Immature natural killer cell (primary cell): ENCODE measurements at regions not wholly inside any gene's neighbourhood (a gene's known extent, or its start where the extent isn't known, plus 50 kb on each side); places are given as distances from the start of the nearest gene placed in this dataset.
A peak's percentile ranks its signal among the peaks of the same experiment; 100 is the strongest.

ENCODE experiments used
- DNase-seq, 3 donors: peaks; one replicate each; pipeline ENCODE4 v3.0.0; 2022; ENCODE audit warnings: mixed read lengths in 1 of 3
- H3K27ac Mint-ChIP-seq, 6 donors: one replicate each; pipeline ENCODE4 v1.8.0; 2020; ENCODE audit warnings: mixed read lengths in 6 of 6, mild to moderate bottlenecking in 5 of 6, inconsistent platforms in 4 of 6, moderate library complexity in 3 of 6
- H3K27me3 Mint-ChIP-seq, 3 donors: one replicate each; pipeline ENCODE4 v1.8.0; 2020 to 2021; ENCODE audit warnings: low read depth in 3 of 3, mild to moderate bottlenecking in 3 of 3, mixed read lengths in 3 of 3, moderate library complexity in 3 of 3, inconsistent platforms in 1 of 3
- H3K36me3 Mint-ChIP-seq, 3 donors: one replicate each; pipeline ENCODE4 v1.8.0; 2020; ENCODE audit warnings: mixed read lengths in 3 of 3, inconsistent platforms in 2 of 3, mild to moderate bottlenecking in 2 of 3
- H3K4me1 Mint-ChIP-seq, 2 donors: one replicate each; pipeline ENCODE4 v1.8.0; 2020; ENCODE audit warnings: inconsistent platforms in 2 of 2, mild to moderate bottlenecking in 2 of 2, mixed read lengths in 2 of 2, moderate library complexity in 1 of 2
- H3K4me3 Mint-ChIP-seq, 5 donors: one replicate each; pipeline ENCODE4 v1.8.0; 2020; ENCODE audit warnings: mild to moderate bottlenecking in 5 of 5, mixed read lengths in 5 of 5, inconsistent platforms in 3 of 5, moderate library complexity in 3 of 5
- H3K9me3 Mint-ChIP-seq, 6 donors: one replicate each; pipeline ENCODE4 v1.8.0; 2020; ENCODE audit warnings: mild to moderate bottlenecking in 6 of 6, mixed read lengths in 6 of 6, inconsistent platforms in 4 of 6, moderate library complexity in 3 of 6

DNA sequence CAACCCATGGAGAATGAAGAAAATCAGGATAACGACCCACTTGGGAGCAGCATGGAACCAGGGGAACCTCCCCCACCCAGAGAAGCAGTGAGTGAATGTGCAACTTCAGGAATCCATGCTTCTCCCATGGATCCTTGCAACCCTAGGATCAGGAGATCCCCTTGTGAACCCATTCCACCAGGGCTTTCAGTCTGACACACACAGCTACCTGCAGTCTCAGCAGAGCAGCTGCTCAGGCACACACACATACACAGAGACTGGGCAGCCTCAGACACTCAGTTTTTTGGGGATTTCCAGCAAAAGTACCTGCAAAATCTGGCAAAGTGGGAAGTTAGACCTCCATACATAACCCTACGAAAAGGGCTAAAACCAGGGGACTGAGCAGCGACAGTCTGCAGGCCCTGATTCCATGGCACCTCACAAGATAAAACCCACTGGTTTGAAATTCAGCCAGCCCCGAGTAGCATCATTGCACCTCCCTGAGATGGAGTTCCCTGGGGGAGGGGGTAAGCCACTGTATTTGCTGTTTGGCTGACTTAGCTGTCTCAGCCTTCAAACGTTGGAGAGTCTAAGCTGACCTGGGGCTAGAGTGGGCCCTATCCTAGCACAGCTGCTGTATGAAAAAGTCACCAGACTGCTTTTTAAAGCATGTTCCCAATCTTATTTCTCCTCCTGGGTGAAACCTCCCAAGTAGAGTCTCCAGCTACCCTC, 737.5 kb upstream of the NDST4 start:
- H3K36me3 Mint-ChIP-seq: no peaks in the 10 kb centered on the region
- peaks cover 1 to 12% (median 4%) of the 10 kb centered on the region in 6 donors for H3K9me3 Mint-ChIP-seq
- H3K27ac Mint-ChIP-seq: no peak overlapping the region
- no peak for DNase-seq
- H3K4me3 Mint-ChIP-seq: no peak overlapping the region
- no peaks in the 10 kb centered on the region for H3K4me1 Mint-ChIP-seq
- no peaks in the 10 kb centered on the region for H3K27me3 Mint-ChIP-seq

- Mint-ChIP-seq H3K27ac (no peak overlapping the region), H3K4me1 (no peaks in the 10 kb centered on the region), H3K4me3 (no peak overlapping the region), H3K27me3 (no peaks in the 10 kb centered on the region), H3K36me3 (no peaks in the 10 kb centered on the region), H3K9me3 (peaks cover 0 to 9% (median 4%) of the 10 kb centered on the region in 6 donors)
- DNase-seq: no peak
These were observed 730.8 kb upstream of the NDST4 start for GRCh38 chr4:115844180-115844579.

DNA sequence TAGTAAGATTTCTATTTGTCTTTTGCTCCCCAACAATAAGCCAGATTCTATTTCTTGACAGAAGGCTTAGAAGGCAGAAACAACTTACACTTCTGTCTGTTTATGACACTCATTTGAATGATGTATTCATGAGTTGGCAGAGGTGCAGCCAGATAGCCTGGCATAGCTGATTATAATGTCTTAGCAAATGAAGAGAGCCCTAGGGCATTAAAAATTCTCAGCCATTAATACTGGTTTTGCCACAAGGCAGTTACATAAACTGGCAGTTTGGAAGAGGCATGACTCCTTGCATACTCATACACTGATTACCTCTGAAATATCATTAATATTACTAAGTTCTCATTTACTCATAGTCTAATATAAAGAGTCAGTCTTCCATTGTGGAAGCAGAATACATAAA, 728.5 kb upstream of the NDST4 start:
- H3K4me3 Mint-ChIP-seq: no peak overlapping the region
- no peaks in the 10 kb centered on the region for H3K4me1 Mint-ChIP-seq
- H3K27ac Mint-ChIP-seq: no peak overlapping the region
- H3K27me3 Mint-ChIP-seq: no peaks in the 10 kb centered on the region
- H3K9me3 Mint-ChIP-seq: peaks cover 7 to 24% (median 18%) of the 10 kb centered on the region in 6 donors
- DNase-seq: no peak
- no peaks in the 10 kb centered on the region for H3K36me3 Mint-ChIP-seq

DNA sequence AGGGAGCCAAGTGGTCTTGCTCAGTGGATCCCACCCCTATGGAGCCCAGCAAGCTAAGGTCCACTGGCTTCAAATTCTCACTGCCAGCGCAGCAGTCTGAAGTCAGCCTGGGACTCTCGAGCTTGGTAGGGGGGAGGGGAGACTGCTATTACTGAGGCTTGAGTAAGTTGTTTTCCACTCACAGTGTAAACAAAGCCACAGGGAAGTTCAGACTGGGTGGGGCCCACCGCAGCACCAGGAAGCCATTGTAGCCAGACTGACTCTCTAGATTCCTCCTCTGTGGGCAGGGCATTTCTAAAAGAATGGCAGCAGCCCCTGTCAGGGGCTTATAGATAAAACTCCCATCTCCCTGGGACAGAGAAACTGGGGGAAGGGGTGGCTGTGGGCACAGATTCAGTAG, 721.0 kb upstream of the NDST4 start:
- no peak for DNase-seq
- H3K4me3 Mint-ChIP-seq: no peak overlapping the region
- no peaks in the 10 kb centered on the region for H3K4me1 Mint-ChIP-seq
- no peaks in the 10 kb centered on the region for H3K36me3 Mint-ChIP-seq
- H3K27ac Mint-ChIP-seq: no peak overlapping the region
- H3K27me3 Mint-ChIP-seq: no peaks in the 10 kb centered on the region
- H3K9me3 Mint-ChIP-seq: peaks cover 22 to 46% (median 35%) of the 10 kb centered on the region in 6 donors

GRCh38 chr4:115824630-115825029, 711.2 kb upstream of the NDST4 start:
- DNase-seq: no peak
- Mint-ChIP-seq H3K4me1 (no peaks in the 10 kb centered on the region), H3K4me3 (no peak overlapping the region), H3K36me3 (no peaks in the 10 kb centered on the region), H3K27ac (no peak overlapping the region), H3K9me3 (peaks cover 2 to 30% (median 9%) of the 10 kb centered on the region in 6 donors), H3K27me3 (no peaks in the 10 kb centered on the region)

DNA sequence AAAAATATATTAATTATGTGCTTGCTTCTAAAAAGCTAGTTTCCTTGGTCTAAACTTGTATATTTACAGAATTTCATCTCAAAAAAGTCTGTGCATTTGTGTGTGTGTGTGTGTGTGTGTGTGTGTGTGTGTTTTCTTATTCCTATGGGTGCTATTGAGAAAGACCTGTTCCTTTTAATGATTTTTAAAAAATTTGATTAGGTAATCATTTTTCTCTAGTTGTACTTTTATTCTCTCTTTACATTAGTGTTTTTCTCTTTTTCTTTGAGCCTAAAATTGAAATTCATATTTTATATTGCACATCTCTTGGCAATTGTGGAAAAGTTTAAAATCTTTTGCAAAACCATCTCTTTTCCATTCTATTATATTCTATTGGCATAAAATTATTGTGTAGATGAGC, 690.4 kb upstream of the NDST4 start:
- no peaks in the 10 kb centered on the region for H3K36me3 Mint-ChIP-seq
- no peak overlapping the region for H3K4me3 Mint-ChIP-seq
- peaks cover 0 to 1% (median 0%) of the 10 kb centered on the region in 3 donors for H3K27me3 Mint-ChIP-seq
- no peaks in the 10 kb centered on the region for H3K4me1 Mint-ChIP-seq
- H3K27ac Mint-ChIP-seq: no peak overlapping the region
- H3K9me3 Mint-ChIP-seq: peaks cover 9 to 46% (median 18%) of the 10 kb centered on the region in 6 donors
- no peak for DNase-seq

GRCh38 chr4:115790812-115791211, 677.4 kb upstream of the NDST4 start:
- Mint-ChIP-seq H3K9me3 (peaks cover 1 to 19% (median 10%) of the 10 kb centered on the region in 6 donors), H3K27me3 (no peaks in the 10 kb centered on the region), H3K36me3 (no peaks in the 10 kb centered on the region), H3K4me3 (no peak overlapping the region), H3K27ac (no peak overlapping the region), H3K4me1 (no peaks in the 10 kb centered on the region)
- DNase-seq: no peak

GRCh38 chr4:115781528-115782146, 668.2 kb upstream of the NDST4 start:
- no peak overlapping the region for H3K27ac Mint-ChIP-seq
- DNase-seq: no peak
- peaks cover 3 to 23% (median 8%) of the 10 kb centered on the region in 6 donors for H3K9me3 Mint-ChIP-seq
- no peaks in the 10 kb centered on the region for H3K36me3 Mint-ChIP-seq
- H3K4me3 Mint-ChIP-seq: peak overlapping the region in 1 of 5 donors; percentile 36
- H3K4me1 Mint-ChIP-seq: no peaks in the 10 kb centered on the region
- H3K27me3 Mint-ChIP-seq: no peaks in the 10 kb centered on the region

- DNase-seq: no peak
- peaks cover 3 to 23% (median 7%) of the 10 kb centered on the region in 6 donors for H3K9me3 Mint-ChIP-seq
- H3K4me1 Mint-ChIP-seq: no peaks in the 10 kb centered on the region
- no peak overlapping the region for H3K27ac Mint-ChIP-seq
- H3K36me3 Mint-ChIP-seq: no peaks in the 10 kb centered on the region
- no peak overlapping the region for H3K4me3 Mint-ChIP-seq
- H3K27me3 Mint-ChIP-seq: no peaks in the 10 kb centered on the region
These were observed 667.4 kb upstream of the NDST4 start for GRCh38 chr4:115780835-115781234.

DNA sequence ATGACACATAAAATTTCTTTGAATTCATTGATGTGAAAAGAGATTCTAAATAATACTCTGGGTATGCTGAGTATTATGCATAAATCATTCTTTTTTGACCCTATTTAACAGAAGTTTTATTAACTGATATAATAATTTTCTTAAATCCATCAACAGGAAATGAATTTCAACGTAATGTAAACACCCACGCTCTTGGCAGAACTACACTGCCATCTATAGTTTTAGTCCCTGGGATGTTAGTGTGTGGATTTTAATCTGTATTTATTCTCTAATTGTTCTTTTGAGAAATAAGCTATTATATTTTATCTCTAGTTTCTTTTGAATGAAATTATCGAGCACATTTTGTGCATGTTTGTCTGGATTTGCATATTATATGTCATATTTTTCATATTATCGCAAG, 666.8 kb upstream of the NDST4 start:
- Mint-ChIP-seq H3K27ac (no peak overlapping the region), H3K4me1 (no peaks in the 10 kb centered on the region), H3K4me3 (no peak overlapping the region), H3K36me3 (no peaks in the 10 kb centered on the region), H3K27me3 (no peaks in the 10 kb centered on the region), H3K9me3 (peaks cover 3 to 23% (median 7%) of the 10 kb centered on the region in 6 donors)
- no peak for DNase-seq

DNA sequence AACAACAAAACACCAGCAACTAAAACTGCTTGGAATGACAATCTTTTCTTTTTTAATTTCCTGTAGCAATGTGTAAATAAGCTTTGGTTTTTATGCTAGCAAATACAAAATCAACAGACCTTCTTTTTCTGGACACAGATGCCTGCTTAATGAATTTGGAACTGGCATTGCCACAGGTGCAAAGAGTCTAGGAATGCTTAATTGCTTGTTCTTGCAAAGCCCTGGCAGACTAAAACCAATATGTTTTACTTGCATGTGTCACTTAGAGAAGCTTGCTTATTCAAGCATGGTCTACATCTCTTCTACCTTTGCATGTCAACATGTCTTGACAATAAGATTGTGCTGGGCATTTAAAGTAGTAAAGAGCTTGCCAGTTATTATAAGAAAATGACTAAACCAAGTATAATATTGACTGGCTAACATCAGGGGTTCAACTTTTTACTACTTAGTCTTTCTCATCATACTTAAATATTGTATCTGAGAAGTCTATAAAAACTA, 656.7 kb upstream of the NDST4 start:
- H3K9me3 Mint-ChIP-seq: peaks cover 0 to 7% (median 4%) of the 10 kb centered on the region in 6 donors
- no peaks in the 10 kb centered on the region for H3K27me3 Mint-ChIP-seq
- H3K4me1 Mint-ChIP-seq: no peaks in the 10 kb centered on the region
- H3K4me3 Mint-ChIP-seq: no peak overlapping the region
- no peak for DNase-seq
- H3K27ac Mint-ChIP-seq: no peak overlapping the region
- H3K36me3 Mint-ChIP-seq: no peaks in the 10 kb centered on the region

GRCh38 chr4:115769396-115769795, 656.0 kb upstream of the NDST4 start:
- Mint-ChIP-seq H3K36me3 (no peaks in the 10 kb centered on the region), H3K4me3 (no peak overlapping the region), H3K9me3 (peaks cover 0 to 9% (median 6%) of the 10 kb centered on the region in 6 donors), H3K27ac (no peak overlapping the region), H3K27me3 (no peaks in the 10 kb centered on the region), H3K4me1 (no peaks in the 10 kb centered on the region)
- DNase-seq: no peak

- H3K4me3 Mint-ChIP-seq: no peak overlapping the region
- DNase-seq: no peak
- no peaks in the 10 kb centered on the region for H3K27me3 Mint-ChIP-seq
- peaks cover 2 to 36% (median 13%) of the 10 kb centered on the region in 6 donors for H3K9me3 Mint-ChIP-seq
- no peaks in the 10 kb centered on the region for H3K36me3 Mint-ChIP-seq
- H3K27ac Mint-ChIP-seq: no peak overlapping the region
- H3K4me1 Mint-ChIP-seq: no peaks in the 10 kb centered on the region
These were observed 649.6 kb upstream of the NDST4 start for GRCh38 chr4:115763051-115763450.

DNA sequence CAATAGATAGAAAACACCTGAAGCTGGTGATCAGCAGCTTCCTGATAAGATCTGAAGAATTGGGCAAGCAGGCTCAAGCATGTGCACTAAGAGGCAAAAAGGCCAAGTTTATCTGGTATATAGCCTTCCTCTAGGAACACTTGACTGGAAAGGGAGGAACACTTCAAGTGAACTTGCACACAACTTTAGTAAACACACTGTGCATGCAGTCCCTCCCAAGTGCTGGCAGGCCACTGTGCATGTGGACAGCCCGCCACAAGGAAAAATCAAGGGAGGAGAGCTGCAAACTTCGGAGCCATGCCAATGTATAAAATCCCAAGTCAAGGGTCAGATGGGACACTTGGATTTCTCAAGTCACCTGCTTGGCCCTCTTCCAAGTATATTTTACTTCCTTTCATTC, 645.8 kb upstream of the NDST4 start:
- no peak for DNase-seq
- H3K36me3 Mint-ChIP-seq: no peaks in the 10 kb centered on the region
- no peak overlapping the region for H3K4me3 Mint-ChIP-seq
- H3K27me3 Mint-ChIP-seq: peaks cover 0 to 2% (median 0%) of the 10 kb centered on the region in 3 donors
- no peak overlapping the region for H3K27ac Mint-ChIP-seq
- H3K4me1 Mint-ChIP-seq: no peaks in the 10 kb centered on the region
- peaks cover 2 to 38% (median 11%) of the 10 kb centered on the region in 6 donors for H3K9me3 Mint-ChIP-seq
